PC-9 (cell line): ENCODE measurements at regions not wholly inside any gene's neighbourhood (a gene's known extent, or its start where the extent isn't known, plus 50 kb on each side); places are given as distances from the start of the nearest gene placed in this dataset.

Experiments
- BruUV-seq: library from RNA; stranded (reverse); fragments of 400-500 nt; replicated peaks from 2 replicates; lab custom pipeline; 2021; lab: Mats Ljungman, UMichigan
- CTCF ChIA-PET: fragments of 300-600 bp; sonication (Branson Sonifier 250); formaldehyde crosslinking; loops from one replicate; lab custom pipeline; 2022; ENCODE audit warnings: antibody characterized with exemption; lab: Charles Lee
- POLR2A ChIA-PET: fragments of 300-600 bp; sonication (Branson Sonifier 250); formaldehyde crosslinking; loops from one replicate; lab custom pipeline; 2022; ENCODE audit warnings: antibody characterized with exemption; ENCODE audit not compliant: unreplicated experiment; lab: Charles Lee
- DNase-seq, 2 experiments: peaks; one replicate each; pipeline versions ENCODE4 v3.0.0 to v3.0.0-alpha.2; 2015 to 2022; ENCODE audit warnings: mixed read lengths in 1 of 2
- H2AFZ ChIP-seq: fragments of 200-600 bp; sonication (generic); 2 replicates; pipeline ENCODE4 v1.8.1; 2017; ENCODE audit warnings: antibody characterized with exemption
- H3F3A ChIP-seq: fragments of 200-600 bp; sonication (generic); 2 replicates; pipeline ENCODE4 v1.8.1; 2017; ENCODE audit warnings: antibody characterized with exemption, mild to moderate bottlenecking, low read depth; ENCODE audit not compliant: insufficient read depth
- H3K27ac ChIP-seq: fragments of 200-600 bp; sonication (generic); 2 replicates; pipeline ENCODE4 v1.6.1; 2016; ENCODE audit warnings: mixed run types
- H3K27me3 ChIP-seq: fragments of 200-600 bp; sonication (generic); 2 replicates; pipeline ENCODE4 v1.6.1; 2016; ENCODE audit warnings: low read depth, mixed run types; ENCODE audit not compliant: insufficient read depth
- H3K36me3 ChIP-seq: fragments of 200-600 bp; sonication (generic); 2 replicates; pipeline ENCODE4 v1.6.1; 2016; ENCODE audit warnings: low read depth, mixed run types
- H3K4me1 ChIP-seq: fragments of 200-600 bp; sonication (generic); replicated peaks from 2 replicates; pipeline ENCODE4 v1.6.1; 2016; ENCODE audit warnings: mixed run types; ENCODE audit not compliant: insufficient read depth
- H3K4me2 ChIP-seq: fragments of 200-600 bp; sonication (generic); 2 replicates; pipeline ENCODE4 v1.6.1; 2017; ENCODE audit warnings: mixed run types
- H3K4me3 ChIP-seq: fragments of 200-600 bp; sonication (generic); 2 replicates; pipeline ENCODE4 v1.6.1; 2016; ENCODE audit warnings: mixed run types
- H3K79me2 ChIP-seq: fragments of 200-600 bp; sonication (generic); 2 replicates; pipeline ENCODE4 v1.6.1; 2017; ENCODE audit warnings: low read depth, mixed run types
- H3K9me2 ChIP-seq: fragments of 200-600 bp; sonication (generic); 2 replicates; pipeline ENCODE4 v1.8.1; 2017; ENCODE audit warnings: mild to moderate bottlenecking; ENCODE audit not compliant: insufficient read depth
- H3K9me3 ChIP-seq: fragments of 200-600 bp; sonication (generic); 2 replicates; pipeline ENCODE4 v1.8.1; 2016; ENCODE audit warnings: low read depth; ENCODE audit not compliant: insufficient read depth
- H4K20me1 ChIP-seq: fragments of 200-600 bp; sonication (generic); 2 replicates; pipeline ENCODE4 v1.8.1; 2017; ENCODE audit not compliant: insufficient read depth
- EZH2 ChIP-seq: fragments of 200-600 bp; sonication (generic); IDR thresholded peaks from 2 replicates; pipeline ENCODE4 v1.8.0; 2017; ENCODE audit warnings: antibody characterized with exemption, low read depth
- intact Hi-C: fragments of 100-400 bp; cut with micrococcal nuclease; formaldehyde crosslinking; loops from one replicate; pipeline ENCODE4 v1.10.0; 2022; ENCODE audit not compliant: unreplicated experiment
- TF ChIP-seq, protein P1 (sequence below): fragments of 200-600 bp; sonication (generic); conservative IDR thresholded peaks from 2 replicates; pipeline ENCODE4 v1.6.1; 2017; ENCODE audit warnings: mixed run types, antibody characterized with exemption, mild to moderate bottlenecking, moderate library complexity

DNA sequence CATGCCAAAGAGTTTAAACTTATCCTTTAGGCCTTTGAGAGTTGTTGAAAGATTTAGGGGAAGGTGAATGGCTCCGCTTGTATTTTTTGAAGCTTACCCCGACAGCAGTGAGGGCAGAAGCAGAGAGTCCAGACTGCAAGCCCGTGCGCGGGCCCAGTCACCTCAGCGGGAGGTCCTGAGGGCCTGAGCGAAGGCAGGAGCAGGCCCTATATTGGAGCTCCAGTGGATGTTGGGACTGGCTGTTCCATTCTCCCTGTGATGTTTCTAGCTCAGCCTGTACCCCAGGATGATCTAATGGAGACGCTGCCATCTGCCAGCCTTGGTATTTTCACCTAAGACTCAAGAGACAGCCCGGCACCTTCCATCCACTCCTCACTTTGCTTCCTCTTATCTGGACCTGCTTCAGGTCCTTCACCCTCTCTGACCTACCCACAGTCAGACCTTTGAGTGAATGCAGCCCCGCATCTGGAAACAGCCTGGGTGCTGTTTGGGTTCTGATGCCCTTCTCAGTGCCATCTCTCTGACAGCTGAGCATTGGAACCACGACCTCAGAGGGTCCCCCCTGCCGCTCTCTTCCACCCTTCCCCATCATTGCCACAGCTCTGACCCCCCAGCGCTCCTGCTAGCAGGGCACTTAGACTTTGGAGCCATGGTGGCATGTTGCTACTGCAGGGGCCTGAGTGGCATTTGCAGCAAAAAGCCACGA lies 628.2 kb upstream of the CADM1 start:
- BruUV-seq, result no TSS peak
- CTCF ChIA-PET, result no interaction called here
- Histone ChIP-seq H3K4me3 (no peak overlapping the region), H3K36me3 (no peaks in the 10 kb centered on the region), H3K27me3 (peaks cover 84% of the 10 kb centered on the region), H3K4me2 (no peak overlapping the region), H3K9me2 (no peaks in the 10 kb centered on the region), H3K79me2 (no peaks in the 10 kb centered on the region), H4K20me1 (0 out of 2 replicates have a peak, but pooled peaks cover 4% of the 10 kb centered on the region), H2AFZ (no peak overlapping the region), H3K4me1 (no peaks in the 10 kb centered on the region), H3K9me3 (no peaks in the 10 kb centered on the region), H3F3A (no peaks in the 10 kb centered on the region), H3K27ac (no peak overlapping the region)
- DNase-seq, result no peak
- TF ChIP-seq EZH2, result no peak
- TF ChIP-seq, protein P1, sequence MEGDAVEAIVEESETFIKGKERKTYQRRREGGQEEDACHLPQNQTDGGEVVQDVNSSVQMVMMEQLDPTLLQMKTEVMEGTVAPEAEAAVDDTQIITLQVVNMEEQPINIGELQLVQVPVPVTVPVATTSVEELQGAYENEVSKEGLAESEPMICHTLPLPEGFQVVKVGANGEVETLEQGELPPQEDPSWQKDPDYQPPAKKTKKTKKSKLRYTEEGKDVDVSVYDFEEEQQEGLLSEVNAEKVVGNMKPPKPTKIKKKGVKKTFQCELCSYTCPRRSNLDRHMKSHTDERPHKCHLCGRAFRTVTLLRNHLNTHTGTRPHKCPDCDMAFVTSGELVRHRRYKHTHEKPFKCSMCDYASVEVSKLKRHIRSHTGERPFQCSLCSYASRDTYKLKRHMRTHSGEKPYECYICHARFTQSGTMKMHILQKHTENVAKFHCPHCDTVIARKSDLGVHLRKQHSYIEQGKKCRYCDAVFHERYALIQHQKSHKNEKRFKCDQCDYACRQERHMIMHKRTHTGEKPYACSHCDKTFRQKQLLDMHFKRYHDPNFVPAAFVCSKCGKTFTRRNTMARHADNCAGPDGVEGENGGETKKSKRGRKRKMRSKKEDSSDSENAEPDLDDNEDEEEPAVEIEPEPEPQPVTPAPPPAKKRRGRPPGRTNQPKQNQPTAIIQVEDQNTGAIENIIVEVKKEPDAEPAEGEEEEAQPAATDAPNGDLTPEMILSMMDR, result no peak
- POLR2A ChIA-PET, result no interaction called here
- intact Hi-C loops, result no loop called here

- Histone ChIP-seq H3K79me2 (no peaks in the 10 kb centered on the region), H3K4me2 (no peak overlapping the region), H3K27ac (no peak overlapping the region), H3K9me2 (no peaks in the 10 kb centered on the region), H3F3A (no peaks in the 10 kb centered on the region), H3K27me3 (peaks cover 78% of the 10 kb centered on the region), H2AFZ (no peak overlapping the region), H4K20me1 (0 out of 2 replicates have a peak, but pooled peaks cover 4% of the 10 kb centered on the region), H3K4me1 (no peaks in the 10 kb centered on the region), H3K9me3 (no peaks in the 10 kb centered on the region), H3K36me3 (no peaks in the 10 kb centered on the region), H3K4me3 (no peak overlapping the region)
- CTCF ChIA-PET, result no interaction called here
- TF ChIP-seq, protein P1, result no peak
- no peak for TF ChIP-seq EZH2
- POLR2A ChIA-PET, result no interaction called here
- DNase-seq, result no peak
- intact Hi-C loops, result no loop called here
- no TSS peak for BruUV-seq
These were observed 625.9 kb upstream of the CADM1 start for GRCh38 chr11:116130122-116130521.

DNA sequence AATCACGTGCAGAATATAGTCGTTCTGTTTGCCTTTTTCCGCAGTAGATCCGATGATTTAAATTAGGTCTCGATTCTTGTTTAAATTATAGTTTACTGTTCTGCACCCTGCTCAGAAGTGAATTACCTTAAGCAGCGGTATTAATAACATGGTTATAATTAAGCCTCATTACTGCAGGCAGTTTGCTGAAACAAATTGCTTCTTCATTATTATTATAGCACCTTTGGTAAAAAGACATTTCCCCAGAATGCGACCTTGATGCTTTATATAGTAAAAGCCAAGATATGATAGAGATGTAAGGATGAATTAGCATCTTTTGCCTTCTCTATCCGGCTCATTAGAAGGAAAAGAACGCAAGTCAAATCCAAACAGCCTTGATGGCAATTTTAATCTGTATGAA lies 625.2 kb upstream of the CADM1 start:
- H3K79me2 ChIP-seq, result no peaks in the 10 kb centered on the region
- H3F3A ChIP-seq, result no peaks in the 10 kb centered on the region
- TF ChIP-seq EZH2, result no peak
- TF ChIP-seq, protein P1, result no peak
- ChIA-PET CTCF (no interaction called here), POLR2A (no interaction called here)
- no TSS peak for BruUV-seq
- no peak overlapping the region for H3K27ac ChIP-seq
- H3K4me2 ChIP-seq, result no peak overlapping the region
- no peaks in the 10 kb centered on the region for H3K36me3 ChIP-seq
- H3K27me3 ChIP-seq, result peaks cover 75% of the 10 kb centered on the region
- intact Hi-C loops, result no loop called here
- DNase-seq, result no peak
- 0 out of 2 replicates have a peak, but pooled peaks cover 4% of the 10 kb centered on the region for H4K20me1 ChIP-seq
- H2AFZ ChIP-seq, result no peak overlapping the region
- no peaks in the 10 kb centered on the region for H3K4me1 ChIP-seq
- H3K9me3 ChIP-seq, result no peaks in the 10 kb centered on the region
- no peak overlapping the region for H3K4me3 ChIP-seq
- H3K9me2 ChIP-seq, result no peaks in the 10 kb centered on the region
